Kasumi-1 (cell line): ENCODE measurements at regions not wholly inside any gene's neighbourhood (a gene's known extent, or its start where the extent isn't known, plus 50 kb on each side); places are given as distances from the start of the nearest gene placed in this dataset.
"Not testable (repeated sequence)": the region's sequence is repeated elsewhere in the genome, so short reads cannot be mapped to it uniquely, and the experiment has no call there.

Experiments
- DNase-seq, 2 experiments: peaks; one replicate each; lab custom pipeline; 2025; lab: John Stamatoyannopoulos, UW

DNA sequence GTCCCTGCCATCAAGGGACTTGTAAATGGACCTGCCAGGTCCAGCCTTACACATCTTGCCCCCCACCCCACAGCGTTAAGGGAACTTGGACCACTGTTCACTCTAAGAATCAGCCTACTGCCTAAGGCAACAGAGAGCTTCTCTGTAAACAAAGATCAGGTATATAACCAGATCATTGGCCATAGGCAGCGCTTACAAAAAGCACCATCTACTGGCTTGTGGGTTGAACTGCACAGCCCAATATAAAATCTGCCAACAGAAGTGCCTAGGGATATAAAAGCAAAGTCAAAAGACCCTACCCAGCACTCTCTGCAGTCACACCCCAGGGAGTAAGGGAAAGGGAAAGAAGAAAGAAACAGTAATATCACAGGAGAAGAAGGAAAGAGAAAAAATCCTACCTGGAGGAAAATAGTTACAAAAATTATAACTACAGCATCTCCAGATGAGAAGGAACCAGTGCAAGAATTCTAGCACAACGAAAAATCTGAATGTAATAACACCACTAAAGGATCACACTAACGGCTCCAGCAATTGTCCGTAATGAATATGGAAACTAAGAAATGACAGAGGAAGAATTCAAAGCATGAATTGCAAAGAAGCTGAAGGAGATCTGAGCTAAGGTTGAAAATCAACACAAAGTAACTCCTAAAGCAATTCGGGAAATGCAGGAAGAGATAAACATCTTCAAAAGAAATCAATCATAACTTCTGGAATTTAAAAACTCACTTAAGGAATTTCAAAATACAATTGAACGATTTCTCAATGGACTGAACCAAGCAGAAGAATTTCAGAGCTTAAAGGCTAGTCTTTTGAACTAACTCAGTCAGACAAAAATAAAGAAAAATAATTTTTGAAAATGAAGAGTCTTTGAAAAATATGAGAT, 95.2 kb upstream of the PCED1B start:
- DNase-seq, result peak; percentile 33 to 71

DNA sequence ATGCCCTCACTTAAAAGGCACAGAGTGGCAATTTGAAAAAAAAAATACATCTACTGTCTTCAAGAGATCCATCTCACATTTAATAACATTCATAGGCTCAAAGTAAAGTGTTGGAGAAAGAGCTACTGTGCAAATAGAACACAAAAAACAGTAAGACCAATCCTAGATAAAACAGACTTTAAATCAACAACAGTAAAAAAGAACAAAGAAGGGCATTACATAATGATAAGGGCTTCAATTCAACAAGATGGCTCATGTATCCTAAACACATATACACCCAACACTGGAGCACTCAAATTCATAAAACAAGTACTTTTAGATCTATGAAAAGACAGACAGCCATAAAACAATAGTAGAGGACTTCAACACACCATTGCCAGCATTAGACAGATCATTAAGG, 93.6 kb upstream of the PCED1B start:
- DNase-seq, result no peak

DNA sequence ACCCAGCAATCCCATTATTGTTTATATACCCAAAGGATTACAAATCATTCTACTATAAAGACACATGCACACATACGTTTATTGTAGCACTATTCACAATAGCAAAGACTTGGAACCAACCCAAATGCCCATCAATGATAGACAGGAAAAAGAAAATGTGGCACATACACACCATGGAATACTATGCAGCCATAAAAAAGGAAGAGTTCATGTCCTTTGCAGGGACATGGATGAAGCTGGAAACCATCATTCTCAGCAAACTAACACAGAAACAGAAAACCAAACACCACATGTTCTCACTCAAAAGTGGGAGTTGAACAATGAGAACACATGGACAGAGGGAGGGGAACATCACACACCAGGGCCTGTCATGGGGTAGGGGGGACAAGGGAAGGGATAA, 91.3 kb upstream of the PCED1B start:
- not testable (repeated sequence) for DNase-seq

DNA sequence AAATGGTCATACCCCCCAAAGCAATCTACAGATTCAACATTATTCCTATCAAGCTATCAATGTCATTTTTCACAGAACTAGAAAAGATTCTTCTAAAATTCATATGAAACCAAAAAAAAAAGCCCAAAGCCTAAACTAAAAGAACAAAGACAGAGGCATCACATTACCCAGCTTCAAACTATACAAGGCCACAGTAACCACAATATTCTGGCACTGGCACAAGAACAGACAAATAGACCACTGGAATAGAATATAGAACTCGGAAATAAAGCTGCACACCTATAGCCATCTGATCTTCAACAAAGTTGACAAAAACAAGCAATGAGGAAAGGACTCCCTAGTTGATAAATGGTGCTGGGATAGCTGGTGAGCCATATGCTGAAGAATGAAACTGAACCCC, 89.2 kb upstream of the PCED1B start:
- no peak for DNase-seq

GRCh38 chr12:46992051-46992450, 87.4 kb upstream of the PCED1B start:
- not testable (repeated sequence) for DNase-seq

DNA sequence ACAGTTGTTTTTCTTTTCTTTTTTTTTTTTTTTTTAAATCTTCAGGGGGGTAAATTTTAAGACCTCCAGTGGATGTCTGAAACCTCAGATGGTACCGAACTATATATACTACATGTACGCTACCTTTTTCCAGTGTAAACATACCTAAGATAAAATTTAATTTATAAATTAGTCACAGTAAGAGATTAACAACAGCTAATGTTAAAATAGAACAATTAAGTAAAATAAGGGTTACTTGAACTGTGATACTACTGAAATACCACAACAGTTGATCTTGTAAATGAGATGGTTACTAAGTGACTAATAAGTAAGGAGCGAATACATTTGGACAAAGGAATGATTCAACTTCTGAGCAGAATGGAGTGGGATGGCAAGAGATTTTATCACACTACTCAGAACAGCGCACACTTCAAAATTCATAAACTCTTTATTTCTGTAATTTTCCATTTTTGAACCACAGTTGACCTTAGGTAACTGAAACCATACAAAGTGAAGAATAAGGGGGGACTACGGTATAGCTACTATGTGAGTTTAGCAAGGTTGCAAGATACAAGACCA, 80.5 kb upstream of the PCED1B start:
- no peak for DNase-seq

- no peak for DNase-seq
Observed at GRCh38 chr12:47004634-47005033, 74.8 kb upstream of the PCED1B start.

DNA sequence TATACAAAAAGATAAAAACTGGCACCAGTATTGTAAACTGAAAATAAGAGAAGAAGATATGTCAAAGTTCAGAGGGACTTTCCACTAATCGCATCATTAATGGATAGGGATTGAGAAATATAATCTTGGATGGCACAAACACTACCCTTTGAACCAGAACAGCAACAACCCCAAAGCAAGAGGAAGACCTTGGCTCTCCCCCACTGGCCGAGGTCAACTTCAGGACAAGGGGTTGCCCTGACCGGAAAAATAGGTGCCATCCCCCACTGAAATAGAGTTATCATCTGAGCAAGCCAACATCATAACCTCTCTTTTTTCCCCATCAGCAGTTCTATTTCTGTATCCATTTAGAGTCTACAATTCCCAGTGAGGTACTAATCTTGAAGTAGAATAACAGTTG, 72.4 kb upstream of the PCED1B start:
- no peak for DNase-seq

DNA sequence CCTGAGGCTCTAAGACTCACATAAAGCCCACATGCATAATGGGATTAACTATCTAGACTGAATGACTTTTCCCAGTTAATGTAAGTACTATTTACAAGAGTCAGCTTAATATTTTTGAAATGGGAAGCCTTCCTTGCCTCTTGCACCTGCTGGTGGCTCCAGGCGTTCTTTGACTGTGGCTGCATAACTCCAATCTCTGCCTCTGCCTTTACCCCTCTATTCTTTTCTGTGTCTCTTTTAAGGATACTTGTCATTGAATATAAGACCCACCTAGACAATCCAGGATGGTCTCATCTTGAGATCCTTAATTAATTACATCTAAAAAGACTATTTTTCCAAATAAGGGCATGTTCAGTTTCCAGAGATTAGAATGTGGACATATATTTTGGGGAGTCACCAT, 66.9 kb upstream of the PCED1B start:
- no peak for DNase-seq

GRCh38 chr12:47014474-47014873, 64.9 kb upstream of the PCED1B start:
- DNase-seq, result no peak

DNA sequence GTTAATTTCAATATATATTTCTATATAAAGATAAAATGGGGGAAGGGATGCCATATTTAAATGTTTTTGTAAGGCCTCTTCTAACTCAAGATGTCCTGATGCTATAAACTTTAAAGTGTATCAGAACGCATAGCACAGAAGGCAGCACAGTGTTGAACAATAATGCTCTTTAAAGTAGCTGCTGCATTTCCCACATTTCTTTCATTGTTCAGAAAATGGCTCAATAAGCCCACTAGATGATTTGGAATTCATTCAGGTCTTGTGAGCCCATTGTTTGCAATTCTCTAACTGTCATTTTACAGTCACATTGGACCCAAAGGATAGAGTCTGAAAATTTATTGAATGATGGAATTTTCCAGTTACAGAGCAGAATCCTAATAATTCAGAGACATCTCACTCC, 64.0 kb upstream of the PCED1B start:
- DNase-seq, result no peak

GRCh38 chr12:47017041-47017713, 62.2 kb upstream of the PCED1B start:
- no peak for DNase-seq

GRCh38 chr12:47017901-47018475, 61.4 kb upstream of the PCED1B start:
- no peak for DNase-seq

- DNase-seq, result no peak
Observed at GRCh38 chr12:47020211-47020821, 59.1 kb upstream of the PCED1B start.

GRCh38 chr12:47021298-47021697, 58.1 kb upstream of the PCED1B start:
- DNase-seq, result peak; percentile 58 to 88

GRCh38 chr12:47022296-47022695, 57.1 kb upstream of the PCED1B start:
- DNase-seq, result no peak

- DNase-seq, result no peak
Observed at GRCh38 chr12:47023311-47023710, 56.1 kb upstream of the PCED1B start.

GRCh38 chr12:47023953-47024352, 55.5 kb upstream of the PCED1B start:
- DNase-seq, result no peak

GRCh38 chr12:47024463-47024862, 55.0 kb upstream of the PCED1B start:
- no peak for DNase-seq

DNA sequence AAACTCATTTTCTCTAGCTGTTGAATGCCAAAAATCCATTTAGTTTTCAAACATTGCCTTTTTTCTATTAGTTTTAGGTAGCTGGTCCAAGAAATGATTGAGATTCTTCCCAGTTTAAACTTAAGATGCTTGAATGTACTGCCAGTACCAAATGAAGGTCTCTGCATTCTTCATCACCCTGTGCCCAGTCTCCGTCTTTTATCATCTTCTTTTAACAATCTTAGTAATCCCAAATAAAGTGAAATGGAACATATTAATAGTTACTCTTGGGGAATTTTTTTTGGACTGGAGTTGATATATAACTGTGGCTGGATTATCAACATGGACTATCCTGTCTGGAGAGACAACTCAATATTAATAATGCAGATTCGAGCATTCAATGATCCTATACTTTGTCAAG, 54.1 kb upstream of the PCED1B start:
- no peak for DNase-seq

DNA sequence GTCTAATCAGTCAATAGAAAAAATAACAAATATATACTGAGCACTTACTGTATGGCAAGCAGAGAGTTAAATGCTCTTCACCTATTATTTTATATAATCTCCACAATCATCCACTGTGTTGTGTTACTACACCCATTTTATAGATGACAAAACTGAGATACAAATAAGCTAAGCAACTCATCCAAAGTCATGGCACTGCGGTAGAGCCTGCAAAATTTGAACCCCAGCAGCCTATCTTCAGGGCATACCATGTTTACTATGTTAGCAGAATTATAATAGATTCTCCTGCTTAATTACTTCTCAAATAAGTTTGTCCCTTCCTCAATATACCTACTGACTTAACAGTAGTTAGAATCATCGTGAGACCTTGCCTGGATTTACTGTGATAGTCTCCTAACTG, 53.6 kb upstream of the PCED1B start:
- DNase-seq, result no peak

DNA sequence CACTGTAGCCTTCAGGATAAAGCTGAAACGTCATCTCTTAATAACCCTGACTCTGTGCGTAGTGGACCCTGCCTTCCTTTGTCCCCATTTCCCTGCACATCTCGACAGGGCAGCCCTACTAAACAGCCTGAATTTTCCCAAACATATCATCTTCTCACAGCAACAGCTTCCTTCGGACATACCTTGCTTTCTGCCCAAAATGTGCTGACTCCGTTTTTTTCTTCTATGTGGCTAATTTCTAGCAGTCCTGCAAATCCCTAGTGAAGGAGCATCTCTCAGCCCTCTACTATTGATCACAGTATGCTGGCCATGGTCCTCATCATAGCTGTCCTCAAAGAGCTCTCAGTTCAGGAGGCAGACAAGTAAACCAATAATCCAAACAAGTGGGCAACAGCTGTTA, 53.1 kb upstream of the PCED1B start:
- DNase-seq, result no peak
